B cell (primary cell): ENCODE measurements at regions not wholly inside any gene's neighbourhood (a gene's known extent, or its start where the extent isn't known, plus 50 kb on each side); places are given as distances from the start of the nearest gene placed in this dataset.

Source experiments
- ATAC-seq: fragments of 200-7000 bp; cut with Tn5 transposase; one replicate; pipeline ENCODE4 v1.10.0; 2021; ENCODE audit warnings: low read depth, mild to moderate bottlenecking, moderate number of reproducible peaks, moderate library complexity
- CTCF ChIA-PET: fragments of 350-600 bp; sonication (Branson Sonifier 250); formaldehyde crosslinking; loops from one replicate; lab custom pipeline; 2021; ENCODE audit warnings: antibody characterized with exemption, inconsistent platforms; lab: Charles Lee
- POLR2A ChIA-PET: fragments of 350-600 bp; sonication (Branson Sonifier 250); formaldehyde crosslinking; loops from one replicate; lab custom pipeline; 2021; ENCODE audit warnings: antibody characterized with exemption; lab: Charles Lee
- DNase-seq: peaks from one replicate; pipeline ENCODE4 v3.0.0; 2013
- H2AFZ ChIP-seq: 2 replicates; pipeline ENCODE4 v1.6.1; 2012; ENCODE audit warnings: mild to moderate bottlenecking, low read depth, low read length; ENCODE audit not compliant: insufficient read depth, poor library complexity, severe bottlenecking
- H3K27ac ChIP-seq, 2 donors: 1 replicate in 1 of 2; 2 replicates in 1 of 2; pipeline ENCODE4 v1.5.1; 2012 to 2013; ENCODE audit warnings: low read length in 2 of 2, mild to moderate bottlenecking in 2 of 2, moderate library complexity in 1 of 2
- H3K27me3 ChIP-seq, 4 experiments: fragments of 200-600 bp in 1 of 4; sonication (generic) in 1 of 4; replicated peaks in 1 of 4; 1 replicate in 2 of 4; 2 replicates in 2 of 4; pipeline versions ENCODE4 v1.6.1 to v1.7.0; 2013 to 2016; ENCODE audit warnings: low read length in 3 of 4, mild to moderate bottlenecking in 2 of 4, mixed read lengths in 1 of 4, moderate library complexity in 1 of 4; ENCODE audit not compliant: insufficient read depth in 4 of 4, control insufficient read depth in 3 of 4; ENCODE audit errors: control extremely low read depth in 1 of 4
- H3K36me3 ChIP-seq, 2 experiments: replicated peaks in 1 of 2; 1 replicate in 1 of 2; 2 replicates in 1 of 2; pipeline versions ENCODE4 v1.6.1 to v1.7.1; 2013; ENCODE audit warnings: low read length in 1 of 2; ENCODE audit not compliant: insufficient read depth in 2 of 2, control insufficient read depth in 1 of 2; ENCODE audit errors: control extremely low read depth in 1 of 2, extremely low read depth in 1 of 2
- H3K4me1 ChIP-seq, 2 donors: fragments of 200-600 bp in 1 of 2; sonication (generic) in 1 of 2; 1 replicate in 1 of 2; 2 replicates in 1 of 2; pipeline versions ENCODE4 v1.5.1 to v1.6.1; 2013 to 2017; ENCODE audit warnings: low read length in 2 of 2; ENCODE audit not compliant: control insufficient read depth in 2 of 2, insufficient read depth in 2 of 2
- H3K4me2 ChIP-seq: replicated peaks from 2 replicates; pipeline ENCODE3; 2012; ENCODE audit warnings: mild to moderate bottlenecking, low read depth, low read length; ENCODE audit not compliant: poor library complexity, severe bottlenecking
- H3K4me3 ChIP-seq, 5 experiments: fragments of 200-600 bp in 1 of 5; sonication (generic) in 1 of 5; 1 replicate in 3 of 5; 2 replicates in 2 of 5; pipeline versions ENCODE4 v1.5.1 to v1.7.0; 2011 to 2016; ENCODE audit warnings: low read length in 4 of 5, mild to moderate bottlenecking in 4 of 5, low read depth in 2 of 5, control low read depth in 1 of 5, moderate library complexity in 1 of 5; ENCODE audit not compliant: insufficient read depth in 1 of 5; ENCODE audit errors: control extremely low read depth in 1 of 5, extremely low read depth in 1 of 5
- H3K79me2 ChIP-seq: fragments of 200-600 bp; sonication (generic); one replicate; pipeline ENCODE4 v1.6.0; 2016; ENCODE audit warnings: low read length; ENCODE audit not compliant: control insufficient read depth, insufficient read depth
- H3K9ac ChIP-seq: fragments of 200-600 bp; sonication (generic); 2 replicates; pipeline ENCODE4 v1.6.1; 2017; ENCODE audit warnings: mild to moderate bottlenecking, low read length, moderate library complexity
- H3K9me3 ChIP-seq, 3 donors: one replicate each; pipeline versions ENCODE4 v1.6.1 to v1.7.1; 2013; ENCODE audit warnings: low read length in 2 of 3; ENCODE audit not compliant: control insufficient read depth in 2 of 3, insufficient read depth in 1 of 3; ENCODE audit errors: control extremely low read depth in 1 of 3
- H4K20me1 ChIP-seq: 2 replicates; pipeline ENCODE4 v1.6.0; 2012; ENCODE audit warnings: mild to moderate bottlenecking, low read length; ENCODE audit not compliant: insufficient read depth, control insufficient read depth, poor library complexity, severe bottlenecking
- H3K27ac Mint-ChIP-seq: one replicate; pipeline ENCODE4 v1.8.0; 2021; ENCODE audit warnings: mixed read lengths
- H3K27me3 Mint-ChIP-seq: one replicate; pipeline ENCODE4 v1.8.0; 2021; ENCODE audit warnings: mixed read lengths
- H3K4me1 Mint-ChIP-seq: one replicate; pipeline ENCODE4 v1.8.0; 2021; ENCODE audit warnings: mixed read lengths
- H3K4me3 Mint-ChIP-seq: one replicate; pipeline ENCODE4 v1.8.0; 2021; ENCODE audit warnings: mixed read lengths
- H3K9me3 Mint-ChIP-seq: one replicate; pipeline ENCODE4 v1.8.0; 2022; ENCODE audit warnings: mixed read lengths; ENCODE audit not compliant: insufficient read depth
- EZH2 ChIP-seq: IDR thresholded peaks from 2 replicates; pipeline ENCODE4 v1.6.1; 2012; ENCODE audit warnings: borderline replicate concordance, low read depth, mild to moderate bottlenecking, moderate library complexity, low read length; ENCODE audit not compliant: insufficient read depth, poor library complexity, severe bottlenecking
- WGBS: methylation state at CpG from one replicate; pipeline ENCODE4 v1.1.5; 2013; ENCODE audit warnings: missing lambda C conversion rate; ENCODE audit not compliant: insufficient coverage; 5-methylcytosine and 5-hydroxymethylcytosine counted together
- intact Hi-C: fragments of 100-400 bp; cut with micrococcal nuclease; formaldehyde crosslinking; loops from one replicate; pipeline ENCODE4 v1.10.0; 2022
- TF ChIP-seq, protein P1 (sequence below): fragments of 200-600 bp; IDR thresholded peaks from one replicate; pipeline ENCODE4 v1.8.0; 2022; ENCODE audit warnings: antibody characterized with exemption, mild to moderate bottlenecking

GRCh38 chr13:73341748-73342147 is 282.9 kb downstream of the KLF5 start:
- no peak overlapping the region for H3K4me2 ChIP-seq
- H2AFZ ChIP-seq, result no peak overlapping the region
- Mint-ChIP-seq H3K27ac (no peak overlapping the region), H3K9me3 (no peaks in the 10 kb centered on the region), H3K27me3 (no peaks in the 10 kb centered on the region), H3K4me3 (no peak overlapping the region), H3K4me1 (no peaks in the 10 kb centered on the region)
- ChIA-PET POLR2A (no interaction called here), CTCF (no interaction called here)
- WGBS, result 100% methylated on average over 2 of the region's 2 CpGs
- intact Hi-C loops, result no loop called here
- H3K36me3 ChIP-seq, result no peaks in the 10 kb centered on the region
- peaks cover 0 to 6% (median 0%) of the 10 kb centered on the region in 3 donors for H3K9me3 ChIP-seq
- no peaks in the 10 kb centered on the region for H3K79me2 ChIP-seq
- DNase-seq (no peak), ATAC-seq (no peak)
- no peaks in the 10 kb centered on the region for H3K27me3 ChIP-seq
- H3K9ac ChIP-seq, result no peak overlapping the region
- TF ChIP-seq EZH2, result no peak
- TF ChIP-seq, protein P1, sequence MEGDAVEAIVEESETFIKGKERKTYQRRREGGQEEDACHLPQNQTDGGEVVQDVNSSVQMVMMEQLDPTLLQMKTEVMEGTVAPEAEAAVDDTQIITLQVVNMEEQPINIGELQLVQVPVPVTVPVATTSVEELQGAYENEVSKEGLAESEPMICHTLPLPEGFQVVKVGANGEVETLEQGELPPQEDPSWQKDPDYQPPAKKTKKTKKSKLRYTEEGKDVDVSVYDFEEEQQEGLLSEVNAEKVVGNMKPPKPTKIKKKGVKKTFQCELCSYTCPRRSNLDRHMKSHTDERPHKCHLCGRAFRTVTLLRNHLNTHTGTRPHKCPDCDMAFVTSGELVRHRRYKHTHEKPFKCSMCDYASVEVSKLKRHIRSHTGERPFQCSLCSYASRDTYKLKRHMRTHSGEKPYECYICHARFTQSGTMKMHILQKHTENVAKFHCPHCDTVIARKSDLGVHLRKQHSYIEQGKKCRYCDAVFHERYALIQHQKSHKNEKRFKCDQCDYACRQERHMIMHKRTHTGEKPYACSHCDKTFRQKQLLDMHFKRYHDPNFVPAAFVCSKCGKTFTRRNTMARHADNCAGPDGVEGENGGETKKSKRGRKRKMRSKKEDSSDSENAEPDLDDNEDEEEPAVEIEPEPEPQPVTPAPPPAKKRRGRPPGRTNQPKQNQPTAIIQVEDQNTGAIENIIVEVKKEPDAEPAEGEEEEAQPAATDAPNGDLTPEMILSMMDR, result no peak
- no peaks in the 10 kb centered on the region for H4K20me1 ChIP-seq
- no peaks in the 10 kb centered on the region for H3K4me1 ChIP-seq
- H3K4me3 ChIP-seq, result no peak overlapping the region
- no peak overlapping the region for H3K27ac ChIP-seq

DNA sequence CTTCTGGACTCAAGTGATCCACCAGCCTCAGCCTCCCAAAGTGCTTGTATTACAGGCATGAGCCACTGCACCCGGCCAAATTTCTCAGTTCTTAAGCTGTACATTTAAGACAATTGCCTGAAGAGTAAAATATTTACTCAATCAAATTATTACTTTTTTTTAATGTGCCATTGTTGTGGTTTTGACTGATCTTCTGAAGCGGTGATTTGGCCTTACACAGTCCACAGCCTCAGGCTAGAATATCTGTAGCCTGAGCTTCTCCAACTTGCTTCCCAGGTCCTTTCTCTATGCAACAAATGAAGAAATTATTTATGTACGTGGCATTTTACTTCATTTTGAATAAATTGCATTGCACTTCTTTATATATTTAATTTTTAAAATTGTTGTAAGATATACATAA is 281.3 kb downstream of the KLF5 start:
- H3K4me1 Mint-ChIP-seq, result no peaks in the 10 kb centered on the region
- Histone ChIP-seq H3K9ac (no peak overlapping the region), H3K27me3 (no peaks in the 10 kb centered on the region), H3K27ac (no peak overlapping the region), H3K79me2 (no peaks in the 10 kb centered on the region), H3K4me3 (no peak overlapping the region), H3K4me2 (no peak overlapping the region), H3K9me3 (peaks cover 0 to 4% (median 0%) of the 10 kb centered on the region in 3 donors), H4K20me1 (no peaks in the 10 kb centered on the region), H3K36me3 (no peaks in the 10 kb centered on the region), H2AFZ (no peak overlapping the region), H3K4me1 (no peaks in the 10 kb centered on the region)
- no peak overlapping the region for H3K4me3 Mint-ChIP-seq
- no peak overlapping the region for H3K27ac Mint-ChIP-seq
- ATAC-seq (no peak), DNase-seq (no peak)
- CTCF ChIA-PET, result no interaction called here
- no peaks in the 10 kb centered on the region for H3K27me3 Mint-ChIP-seq
- POLR2A ChIA-PET, result no interaction called here
- no peak for TF ChIP-seq EZH2
- TF ChIP-seq, protein P1, result no peak
- intact Hi-C loops, result no loop called here
- no CpG with 5 or more reads among the region's 3 CpGs for WGBS
- H3K9me3 Mint-ChIP-seq, result no peaks in the 10 kb centered on the region
